Epithelial cell of proximal tubule (primary cell): ENCODE measurements at regions not wholly inside any gene's neighbourhood (a gene's known extent, or its start where the extent isn't known, plus 50 kb on each side); places are given as distances from the start of the nearest gene placed in this dataset.

Source experiments
- DNase-seq: peaks from one replicate; pipeline ENCODE4 v3.0.0-alpha.2; 2011; ENCODE audit warnings: low read depth
- H3K4me3 ChIP-seq: 2 replicates; pipeline ENCODE4 v1.5.1; 2011; ENCODE audit warnings: low read depth, mild to moderate bottlenecking, low read length
- TF ChIP-seq, protein P1 (sequence below): conservative IDR thresholded peaks from 2 replicates; pipeline ENCODE4 v1.5.1; 2012; ENCODE audit warnings: low read depth, mild to moderate bottlenecking, low read length

DNA sequence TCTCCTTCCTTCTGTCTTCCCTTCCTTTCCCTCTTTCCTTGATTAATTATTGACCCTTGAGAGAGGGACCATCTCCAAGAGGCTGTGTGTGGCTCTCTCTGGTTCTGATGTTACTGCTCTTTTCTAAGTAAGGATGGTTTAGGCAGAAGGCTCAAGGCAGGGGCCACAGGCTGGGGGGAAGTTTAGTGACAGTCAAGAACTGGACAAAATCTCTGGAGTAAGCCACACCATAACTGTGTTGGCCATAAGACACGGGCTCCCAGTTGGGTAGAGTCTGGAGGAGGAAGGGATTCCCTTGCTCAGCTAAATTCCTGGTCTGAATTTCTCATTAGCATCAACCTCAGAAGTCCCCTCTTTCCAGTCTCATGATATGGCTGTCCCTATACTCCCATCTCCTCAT lies 74.7 kb downstream of the BUD13 start:
- TF ChIP-seq, protein P1, sequence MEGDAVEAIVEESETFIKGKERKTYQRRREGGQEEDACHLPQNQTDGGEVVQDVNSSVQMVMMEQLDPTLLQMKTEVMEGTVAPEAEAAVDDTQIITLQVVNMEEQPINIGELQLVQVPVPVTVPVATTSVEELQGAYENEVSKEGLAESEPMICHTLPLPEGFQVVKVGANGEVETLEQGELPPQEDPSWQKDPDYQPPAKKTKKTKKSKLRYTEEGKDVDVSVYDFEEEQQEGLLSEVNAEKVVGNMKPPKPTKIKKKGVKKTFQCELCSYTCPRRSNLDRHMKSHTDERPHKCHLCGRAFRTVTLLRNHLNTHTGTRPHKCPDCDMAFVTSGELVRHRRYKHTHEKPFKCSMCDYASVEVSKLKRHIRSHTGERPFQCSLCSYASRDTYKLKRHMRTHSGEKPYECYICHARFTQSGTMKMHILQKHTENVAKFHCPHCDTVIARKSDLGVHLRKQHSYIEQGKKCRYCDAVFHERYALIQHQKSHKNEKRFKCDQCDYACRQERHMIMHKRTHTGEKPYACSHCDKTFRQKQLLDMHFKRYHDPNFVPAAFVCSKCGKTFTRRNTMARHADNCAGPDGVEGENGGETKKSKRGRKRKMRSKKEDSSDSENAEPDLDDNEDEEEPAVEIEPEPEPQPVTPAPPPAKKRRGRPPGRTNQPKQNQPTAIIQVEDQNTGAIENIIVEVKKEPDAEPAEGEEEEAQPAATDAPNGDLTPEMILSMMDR, result no peak
- no peak overlapping the region for H3K4me3 ChIP-seq
- DNase-seq, result no peak

DNA sequence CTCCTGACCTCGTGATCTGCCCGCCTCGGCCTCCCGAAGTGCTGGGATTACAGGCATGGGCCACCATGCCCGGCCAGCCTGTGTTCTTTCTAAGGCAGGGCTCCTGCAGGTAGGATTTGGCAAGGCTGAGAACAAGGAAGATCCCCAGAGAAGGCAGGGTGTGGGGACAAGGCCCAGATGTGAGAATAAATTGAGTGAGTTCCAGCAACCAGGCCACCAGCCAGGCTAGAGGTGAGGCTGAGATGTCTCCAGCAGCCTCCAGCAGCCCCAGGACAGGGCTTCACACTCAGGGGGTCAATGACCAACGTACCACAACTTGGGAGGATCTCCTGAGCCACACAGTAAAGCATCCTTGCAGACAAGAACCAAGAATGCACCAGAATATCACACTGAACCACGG lies 75.1 kb downstream of the BUD13 start:
- TF ChIP-seq, protein P1, result no peak
- no peak overlapping the region for H3K4me3 ChIP-seq
- no peak for DNase-seq

DNA sequence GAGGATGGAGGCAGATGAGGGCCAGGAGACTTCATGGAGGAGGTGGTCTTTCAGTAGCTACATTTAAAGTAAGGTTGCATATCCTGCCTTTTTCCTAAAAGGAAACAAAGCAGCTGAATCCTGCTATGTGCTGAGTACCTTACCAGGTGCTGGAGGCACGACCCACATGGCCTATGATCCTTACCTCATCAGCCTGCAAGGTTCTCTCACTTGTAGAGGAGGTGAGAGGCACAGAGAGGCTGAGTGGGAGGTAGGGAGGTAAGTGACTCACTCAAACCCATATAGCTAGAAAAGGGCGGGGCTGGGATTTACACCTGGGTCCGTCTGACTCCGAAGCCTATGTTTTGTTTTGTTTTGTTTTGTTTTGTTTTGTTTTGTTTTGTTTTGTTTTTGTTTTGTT lies 75.8 kb downstream of the BUD13 start:
- TF ChIP-seq, protein P1, result no peak
- no peak for DNase-seq
- H3K4me3 ChIP-seq, result no peak overlapping the region

DNA sequence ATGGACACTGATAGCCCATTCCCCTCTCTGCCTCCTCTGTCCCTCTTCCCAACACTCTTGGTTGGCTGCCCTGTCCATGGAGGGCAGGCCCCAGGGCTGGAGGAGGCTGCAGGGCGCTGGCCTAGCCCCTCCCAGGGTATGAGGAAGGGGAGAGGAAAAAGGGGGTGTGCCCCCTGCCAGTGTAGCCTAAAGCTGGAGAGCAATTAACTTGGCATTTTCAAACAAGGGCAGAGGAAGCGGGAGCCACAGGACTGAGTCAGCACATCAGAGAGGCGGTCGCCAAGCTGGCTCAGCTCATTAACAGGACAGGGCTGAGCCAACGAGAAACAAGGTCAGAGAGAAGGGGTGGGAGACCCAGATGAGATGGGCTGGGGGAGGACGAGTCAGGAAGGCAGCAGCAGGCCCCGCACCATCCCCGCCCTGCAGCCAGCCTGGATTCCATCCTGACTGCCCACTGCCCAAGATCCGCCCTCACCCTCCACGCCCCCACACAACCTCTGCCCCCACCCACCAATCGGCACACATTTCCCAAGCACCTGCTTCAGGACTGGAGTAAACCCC lies 76.3 kb downstream of the BUD13 start:
- no peak for DNase-seq

DNA sequence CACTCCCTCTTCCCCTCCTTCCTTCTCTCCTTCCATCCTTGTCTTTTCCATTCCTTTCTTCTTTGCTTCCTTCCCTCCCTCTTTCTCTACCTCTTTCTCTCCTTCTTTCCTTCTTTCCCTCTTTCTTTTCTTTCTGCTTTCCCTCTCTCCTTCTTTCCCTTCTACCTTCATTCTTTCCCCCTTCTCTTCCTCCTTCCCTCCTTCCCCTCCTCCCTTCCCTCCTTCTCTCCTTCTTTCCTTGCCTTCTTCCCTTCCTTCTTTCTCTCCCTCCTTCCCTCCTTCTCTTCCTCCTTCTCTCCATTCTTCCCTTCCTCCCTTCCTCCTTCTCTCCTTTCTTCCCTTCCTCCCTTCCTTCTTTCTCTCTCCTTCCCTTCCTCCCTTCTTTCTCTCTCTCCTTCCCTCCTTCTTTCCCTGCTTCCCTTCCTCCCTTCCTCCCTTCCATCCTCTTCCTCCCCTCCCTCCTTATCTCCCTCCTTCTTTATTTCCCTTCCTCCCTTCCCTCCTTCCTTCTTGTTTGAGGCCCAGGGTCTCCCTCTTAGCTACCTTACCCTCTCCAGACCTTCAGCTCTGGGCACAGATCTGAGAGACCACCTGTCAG lies 77.0 kb downstream of the BUD13 start:
- DNase-seq, result no peak
- no peak overlapping the region for H3K4me3 ChIP-seq
- TF ChIP-seq, protein P1, result no peak

More for the DNA sequence above, 76.3 kb downstream of the BUD13 start:
- H3K4me3 ChIP-seq, result no peak overlapping the region
- TF ChIP-seq, protein P1, result no peak

DNA sequence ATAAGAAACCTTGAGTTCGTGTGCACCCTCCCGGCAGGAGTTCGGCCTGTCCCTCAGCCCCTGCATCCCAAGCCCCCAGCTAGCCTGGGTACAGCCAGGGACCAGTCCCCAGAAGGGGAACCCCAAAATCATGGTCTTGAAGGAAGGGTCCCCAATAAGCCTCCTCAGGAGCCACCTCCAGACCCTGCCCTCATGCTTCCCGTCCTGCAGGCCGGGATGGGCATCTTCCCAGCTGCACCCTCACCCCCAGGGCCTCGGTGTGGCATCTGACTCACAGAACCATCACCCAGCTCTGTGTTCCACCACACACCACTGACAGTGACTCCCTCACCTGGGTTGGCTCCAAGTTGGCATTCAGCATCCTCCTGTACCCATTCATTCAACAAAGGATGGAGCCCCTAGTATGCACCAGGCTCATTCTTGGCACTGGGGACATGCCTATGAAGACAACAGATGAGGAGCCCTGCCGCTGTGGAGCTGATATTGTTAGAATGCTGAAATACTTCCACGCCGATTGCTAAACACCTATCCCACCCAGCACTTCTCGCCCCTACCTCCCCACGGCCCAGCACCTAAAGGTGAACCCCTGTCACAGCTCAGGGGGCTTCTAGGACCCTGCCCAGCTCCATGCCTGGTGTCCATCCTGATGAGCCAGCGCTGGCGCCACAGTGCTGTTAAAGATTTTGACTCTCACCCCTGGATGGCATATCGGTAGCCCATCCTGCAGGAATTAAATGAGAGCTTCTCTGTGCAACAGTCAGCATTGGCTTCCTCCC lies 77.8 kb downstream of the BUD13 start:
- TF ChIP-seq, protein P1, result no peak
- no peak for DNase-seq
- H3K4me3 ChIP-seq, result no peak overlapping the region
